ENCODE measurements at regions not wholly inside any gene's neighbourhood (a gene's known extent, or its start where the extent isn't known, plus 50 kb on each side); places are given as distances from the start of the nearest gene placed in this dataset.

GRCh38 chr2:195482010-195482409, 175.0 kb upstream of the SLC39A10 start (continued):
- TF ChIP-seq, protein P1, sequence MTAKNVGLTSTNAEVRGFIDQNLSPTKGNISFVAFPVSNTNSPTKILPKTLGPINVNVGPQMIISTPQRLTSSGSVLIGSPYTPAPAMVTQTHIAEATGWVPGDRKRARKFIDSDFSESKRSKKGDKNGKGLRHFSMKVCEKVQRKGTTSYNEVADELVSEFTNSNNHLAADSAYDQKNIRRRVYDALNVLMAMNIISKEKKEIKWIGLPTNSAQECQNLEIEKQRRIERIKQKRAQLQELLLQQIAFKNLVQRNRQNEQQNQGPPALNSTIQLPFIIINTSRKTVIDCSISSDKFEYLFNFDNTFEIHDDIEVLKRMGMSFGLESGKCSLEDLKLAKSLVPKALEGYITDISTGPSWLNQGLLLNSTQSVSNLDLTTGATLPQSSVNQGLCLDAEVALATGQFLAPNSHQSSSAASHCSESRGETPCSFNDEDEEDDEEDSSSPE (CRISPR knock-in tag; IDR thresholded peaks at IDR 0.05) = no peak

- Histone ChIP-seq H3K4me2 (ENCODE audit: low read depth, low read length) (no peak overlapping the region), H3K4me3 (replicated peaks in 1 of 3; ENCODE audit: insufficient read depth in 1 of 3, low read depth in 2 of 3, low read length in 3 of 3) (no peak overlapping the region), H3K36me3 (replicated peaks in 1 of 2; ENCODE audit: control insufficient read depth in 1 of 2, insufficient read depth in 2 of 2, low read length in 2 of 2) (no peaks in the 10 kb centered on the region), H3K9me3 (ENCODE audit: low read length) (no peaks in the 10 kb centered on the region), H3K9ac (ENCODE audit: insufficient read depth, low read depth, low read length) (no peak overlapping the region), H3K27me3 (ENCODE audit: control insufficient read depth in 1 of 2, insufficient read depth in 2 of 2, low read length in 2 of 2) (no peaks in the 10 kb centered on the region; a peak in 1 of 5 replicates), H2AFZ (ENCODE audit: low read length) (no peak overlapping the region), H4K20me1 (ENCODE audit: insufficient read depth, low read length) (no peaks in the 10 kb centered on the region), H3K27ac (ENCODE audit: extremely low read length, insufficient read depth, low read length) (no peak overlapping the region), H3K4me1 (ENCODE audit: insufficient read depth, low read length) (no peaks in the 10 kb centered on the region), H3K79me2 (ENCODE audit: insufficient read depth, low read length) (no peaks in the 10 kb centered on the region)
- FAIRE-seq (no peak), ATAC-seq (no peak), DNase-seq (ENCODE audit: low spot score) (no peak)
- BruUV-seq (replicated peaks) = no TSS peak
- in situ Hi-C loops (cut with HindIII; ENCODE audit: extremely low pct_ligation_motif_present, low pct_unique_long_range_greater_than_20kb) = no loop called here
- intact Hi-C loops (cut with micrococcal nuclease; ENCODE audit: unreplicated experiment) = no loop called here
- ChIA-PET POLR2A (no interaction called here), CTCF (ENCODE audit: low intra/inter-chr PET ratio, low total read pairs) (no interaction called here)
- TF ChIP-seq ZNF703 (CRISPR knock-in tag; IDR thresholded peaks at IDR 0.05; ENCODE audit: borderline replicate concordance) (no peak), ZNF891 (CRISPR knock-in tag; IDR thresholded peaks at IDR 0.05) (no peak), ZSCAN20 (CRISPR knock-in tag; IDR thresholded peaks at IDR 0.05; ENCODE audit: borderline replicate concordance) (no peak), TCF7L2 (IDR thresholded peaks at IDR 0.05; ENCODE audit: low read depth, low read length) (no peak), ZNF619 (CRISPR knock-in tag; IDR thresholded peaks at IDR 0.05) (no peak), ZNF329 (CRISPR knock-in tag; IDR thresholded peaks at IDR 0.05; ENCODE audit: low read depth) (no peak), NCOA5 (CRISPR knock-in tag; IDR thresholded peaks at IDR 0.05) (no peak), RNF219 (CRISPR knock-in tag; IDR thresholded peaks at IDR 0.05) (no peak), SETDB1 (CRISPR knock-in tag; IDR thresholded peaks at IDR 0.05; ENCODE audit: borderline replicate concordance) (no peak), ZNF597 (CRISPR knock-in tag; IDR thresholded peaks at IDR 0.05) (no peak), ZNF850 (CRISPR knock-in tag; conservative IDR thresholded peaks at IDR 0.05) (no peak), SMARCC2 (IDR thresholded peaks at IDR 0.05) (no peak)
- TF ChIP-seq, protein P2, sequence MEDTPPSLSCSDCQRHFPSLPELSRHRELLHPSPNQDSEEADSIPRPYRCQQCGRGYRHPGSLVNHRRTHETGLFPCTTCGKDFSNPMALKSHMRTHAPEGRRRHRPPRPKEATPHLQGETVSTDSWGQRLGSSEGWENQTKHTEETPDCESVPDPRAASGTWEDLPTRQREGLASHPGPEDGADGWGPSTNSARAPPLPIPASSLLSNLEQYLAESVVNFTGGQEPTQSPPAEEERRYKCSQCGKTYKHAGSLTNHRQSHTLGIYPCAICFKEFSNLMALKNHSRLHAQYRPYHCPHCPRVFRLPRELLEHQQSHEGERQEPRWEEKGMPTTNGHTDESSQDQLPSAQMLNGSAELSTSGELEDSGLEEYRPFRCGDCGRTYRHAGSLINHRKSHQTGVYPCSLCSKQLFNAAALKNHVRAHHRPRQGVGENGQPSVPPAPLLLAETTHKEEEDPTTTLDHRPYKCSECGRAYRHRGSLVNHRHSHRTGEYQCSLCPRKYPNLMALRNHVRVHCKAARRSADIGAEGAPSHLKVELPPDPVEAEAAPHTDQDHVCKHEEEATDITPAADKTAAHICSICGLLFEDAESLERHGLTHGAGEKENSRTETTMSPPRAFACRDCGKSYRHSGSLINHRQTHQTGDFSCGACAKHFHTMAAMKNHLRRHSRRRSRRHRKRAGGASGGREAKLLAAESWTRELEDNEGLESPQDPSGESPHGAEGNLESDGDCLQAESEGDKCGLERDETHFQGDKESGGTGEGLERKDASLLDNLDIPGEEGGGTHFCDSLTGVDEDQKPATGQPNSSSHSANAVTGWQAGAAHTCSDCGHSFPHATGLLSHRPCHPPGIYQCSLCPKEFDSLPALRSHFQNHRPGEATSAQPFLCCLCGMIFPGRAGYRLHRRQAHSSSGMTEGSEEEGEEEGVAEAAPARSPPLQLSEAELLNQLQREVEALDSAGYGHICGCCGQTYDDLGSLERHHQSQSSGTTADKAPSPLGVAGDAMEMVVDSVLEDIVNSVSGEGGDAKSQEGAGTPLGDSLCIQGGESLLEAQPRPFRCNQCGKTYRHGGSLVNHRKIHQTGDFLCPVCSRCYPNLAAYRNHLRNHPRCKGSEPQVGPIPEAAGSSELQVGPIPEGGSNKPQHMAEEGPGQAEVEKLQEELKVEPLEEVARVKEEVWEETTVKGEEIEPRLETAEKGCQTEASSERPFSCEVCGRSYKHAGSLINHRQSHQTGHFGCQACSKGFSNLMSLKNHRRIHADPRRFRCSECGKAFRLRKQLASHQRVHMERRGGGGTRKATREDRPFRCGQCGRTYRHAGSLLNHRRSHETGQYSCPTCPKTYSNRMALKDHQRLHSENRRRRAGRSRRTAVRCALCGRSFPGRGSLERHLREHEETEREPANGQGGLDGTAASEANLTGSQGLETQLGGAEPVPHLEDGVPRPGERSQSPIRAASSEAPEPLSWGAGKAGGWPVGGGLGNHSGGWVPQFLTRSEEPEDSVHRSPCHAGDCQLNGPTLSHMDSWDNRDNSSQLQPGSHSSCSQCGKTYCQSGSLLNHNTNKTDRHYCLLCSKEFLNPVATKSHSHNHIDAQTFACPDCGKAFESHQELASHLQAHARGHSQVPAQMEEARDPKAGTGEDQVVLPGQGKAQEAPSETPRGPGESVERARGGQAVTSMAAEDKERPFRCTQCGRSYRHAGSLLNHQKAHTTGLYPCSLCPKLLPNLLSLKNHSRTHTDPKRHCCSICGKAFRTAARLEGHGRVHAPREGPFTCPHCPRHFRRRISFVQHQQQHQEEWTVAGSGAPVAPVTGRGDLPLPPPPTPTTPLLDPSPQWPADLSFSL (CRISPR knock-in tag; IDR thresholded peaks at IDR 0.05) = no peak
Measured at GRCh38 chr2:195480121-195480520, 176.9 kb upstream of the SLC39A10 start.
